WTC11 (cell line): ENCODE measurements at regions not wholly inside any gene's neighbourhood (a gene's known extent, or its start where the extent isn't known, plus 50 kb on each side); places are given as distances from the start of the nearest gene placed in this dataset.

Experiments used
- ATAC-seq: fragments of 200-7000 bp; cut with Tn5 transposase; 2 replicates; pipeline ENCODE4 v1.10.0; 2021; ENCODE audit warnings: mild to moderate bottlenecking, moderate library complexity
- CTCF ChIA-PET: fragments of 300-600 bp; sonication (Branson Sonifier 250); formaldehyde crosslinking; loops from one replicate; lab custom pipeline; 2021; ENCODE audit warnings: antibody characterized with exemption; lab: Charles Lee
- POLR2A ChIA-PET: fragments of 350-600 bp; sonication (Branson Sonifier 250); formaldehyde crosslinking; loops from one replicate; lab custom pipeline; 2021; ENCODE audit warnings: antibody characterized with exemption; lab: Charles Lee
- DNase-seq: peaks from one replicate; pipeline ENCODE4 v3.0.0; 2021; ENCODE audit warnings: low spot score
- H3K27ac Mint-ChIP-seq: 2 replicates; pipeline ENCODE4 v1.8.0; 2021; ENCODE audit warnings: mixed read lengths
- H3K27me3 Mint-ChIP-seq: 2 replicates; pipeline ENCODE4 v1.8.0; 2021; ENCODE audit warnings: low read depth, mild to moderate bottlenecking, moderate library complexity, mixed read lengths
- H3K36me3 Mint-ChIP-seq: 2 replicates; pipeline ENCODE4 v1.8.0; 2021; ENCODE audit warnings: mixed read lengths
- H3K4me1 Mint-ChIP-seq: 2 replicates; pipeline ENCODE4 v1.8.0; 2022; ENCODE audit warnings: mixed read lengths
- H3K4me3 Mint-ChIP-seq: 2 replicates; pipeline ENCODE4 v1.8.0; 2021; ENCODE audit warnings: mild to moderate bottlenecking, moderate library complexity, mixed read lengths
- H3K9me3 Mint-ChIP-seq: 2 replicates; pipeline ENCODE4 v1.8.0; 2021; ENCODE audit warnings: mixed read lengths
- ATF1 ChIP-seq: sonication (generic); formaldehyde crosslinking; IDR thresholded peaks from 2 replicates; pipeline ENCODE4 v1.8.1; 2023; ENCODE audit warnings: mild to moderate bottlenecking, moderate library complexity, missing genetic modification reagents
- CREB1 ChIP-seq: sonication (generic); formaldehyde crosslinking; IDR thresholded peaks from 2 replicates; pipeline ENCODE4 v1.8.0; 2023; ENCODE audit warnings: mild to moderate bottlenecking, missing genetic modification reagents
- CREM ChIP-seq: sonication (generic); formaldehyde crosslinking; IDR thresholded peaks from 2 replicates; pipeline ENCODE4 v1.8.1; 2022; ENCODE audit warnings: mild to moderate bottlenecking, missing genetic modification reagents, moderate library complexity
- ESRRA ChIP-seq: sonication (generic); formaldehyde crosslinking; IDR thresholded peaks from 2 replicates; pipeline ENCODE4 v1.8.1; 2022; ENCODE audit warnings: mild to moderate bottlenecking, missing genetic modification reagents, borderline replicate concordance
- ETV6 ChIP-seq: sonication (generic); formaldehyde crosslinking; IDR thresholded peaks from 2 replicates; pipeline ENCODE4 v1.8.1; 2022; ENCODE audit warnings: mild to moderate bottlenecking, missing genetic modification reagents
- FOXJ3 ChIP-seq: sonication (generic); formaldehyde crosslinking; IDR thresholded peaks from 2 replicates; pipeline ENCODE4 v1.9.0; 2021; ENCODE audit warnings: missing genetic modification reagents, mild to moderate bottlenecking, borderline replicate concordance
- GRHL2 ChIP-seq: fragments of 250-450 bp; sonication (Bioruptor Pico); IDR thresholded peaks from 2 replicates; pipeline ENCODE4 v1.8.0; 2022; ENCODE audit warnings: mild to moderate bottlenecking, moderate library complexity; ENCODE audit not compliant: insufficient replicate concordance, severe bottlenecking
- IRF2 ChIP-seq: sonication (generic); formaldehyde crosslinking; IDR thresholded peaks from 2 replicates; pipeline ENCODE4 v1.8.0; 2022; ENCODE audit warnings: low read depth, missing genetic modification reagents, borderline replicate concordance
- KAT7 ChIP-seq: sonication (generic); formaldehyde crosslinking; IDR thresholded peaks from 2 replicates; pipeline ENCODE4 v1.8.1; 2023; ENCODE audit warnings: missing genetic modification reagents, mild to moderate bottlenecking, borderline replicate concordance
- MXD4 ChIP-seq: fragments of 250-450 bp; sonication (Bioruptor Pico); IDR thresholded peaks from 2 replicates; pipeline ENCODE4 v1.8.0; 2021; ENCODE audit warnings: mild to moderate bottlenecking, moderate library complexity, borderline replicate concordance
- NR1H2 ChIP-seq: sonication (generic); formaldehyde crosslinking; IDR thresholded peaks from 2 replicates; pipeline ENCODE4 v1.9.0; 2021; ENCODE audit warnings: mild to moderate bottlenecking, moderate library complexity, missing genetic modification reagents
- NR2C2 ChIP-seq: sonication (generic); formaldehyde crosslinking; IDR thresholded peaks from 2 replicates; pipeline ENCODE4 v1.8.0; 2022; ENCODE audit warnings: mild to moderate bottlenecking, missing genetic modification reagents
- OVOL2 ChIP-seq: fragments of 250-450 bp; sonication (Bioruptor Pico); IDR thresholded peaks from 2 replicates; pipeline ENCODE4 v1.9.0; 2021; ENCODE audit warnings: mild to moderate bottlenecking, borderline replicate concordance
- PRRX2 ChIP-seq: fragments of 250-450 bp; sonication (Bioruptor Pico); IDR thresholded peaks from 2 replicates; pipeline ENCODE4 v1.8.0; 2021; ENCODE audit warnings: mild to moderate bottlenecking
- SMAD3 ChIP-seq: sonication (generic); formaldehyde crosslinking; IDR thresholded peaks from 2 replicates; pipeline ENCODE4 v1.8.0; 2022; ENCODE audit warnings: missing genetic modification reagents, mild to moderate bottlenecking, borderline replicate concordance
- SMAD4 ChIP-seq: sonication (generic); formaldehyde crosslinking; IDR thresholded peaks from 2 replicates; pipeline ENCODE4 v1.8.0; 2022; ENCODE audit warnings: mild to moderate bottlenecking, missing genetic modification reagents
- SOX15 ChIP-seq: fragments of 250-450 bp; sonication (Bioruptor Pico); IDR thresholded peaks from 2 replicates; pipeline ENCODE4 v1.9.0; 2021; ENCODE audit warnings: mild to moderate bottlenecking
- TCF7 ChIP-seq: sonication (generic); formaldehyde crosslinking; IDR thresholded peaks from 2 replicates; pipeline ENCODE4 v1.8.0; 2022; ENCODE audit warnings: mild to moderate bottlenecking, low read depth, missing genetic modification reagents, moderate library complexity
- ZBTB21 ChIP-seq: sonication (generic); formaldehyde crosslinking; IDR thresholded peaks from 2 replicates; pipeline ENCODE4 v1.8.1; 2023; ENCODE audit warnings: mild to moderate bottlenecking, missing genetic modification reagents, borderline replicate concordance
- ZNF121 ChIP-seq: sonication (generic); formaldehyde crosslinking; IDR thresholded peaks from 2 replicates; pipeline ENCODE4 v1.8.0; 2023; ENCODE audit warnings: missing genetic modification reagents
- ZNF396 ChIP-seq: fragments of 250-450 bp; sonication (Bioruptor Pico); IDR thresholded peaks from 2 replicates; pipeline ENCODE4 v1.8.0; 2021; ENCODE audit warnings: mild to moderate bottlenecking, moderate library complexity, borderline replicate concordance
- TF ChIP-seq, protein P1 (sequence below): sonication (generic); formaldehyde crosslinking; IDR thresholded peaks from 2 replicates; pipeline ENCODE4 v1.8.1; 2022; ENCODE audit warnings: low read depth, mild to moderate bottlenecking, moderate library complexity, missing genetic modification reagents, borderline replicate concordance
- TF ChIP-seq, protein P2 (sequence below): sonication (generic); formaldehyde crosslinking; conservative IDR thresholded peaks from 2 replicates; pipeline ENCODE4 v1.8.1; 2022; ENCODE audit warnings: mild to moderate bottlenecking, missing genetic modification reagents
- TF ChIP-seq, protein P3 (sequence below): sonication (generic); formaldehyde crosslinking; conservative IDR thresholded peaks from 2 replicates; pipeline ENCODE4 v1.8.1; 2023; ENCODE audit warnings: mild to moderate bottlenecking, low read depth, missing genetic modification reagents, moderate library complexity
- TF ChIP-seq, protein P4 (sequence below): sonication (generic); formaldehyde crosslinking; IDR thresholded peaks from 2 replicates; pipeline ENCODE4 v1.8.0; 2022; ENCODE audit warnings: mild to moderate bottlenecking, missing genetic modification reagents
- TF ChIP-seq, protein P5 (sequence below): fragments of 250-450 bp; sonication (Bioruptor Pico); IDR thresholded peaks from 2 replicates; pipeline ENCODE4 v1.9.0; 2021; ENCODE audit warnings: mild to moderate bottlenecking, borderline replicate concordance
- TF ChIP-seq, protein P6 (sequence below): fragments of 200-600 bp; IDR thresholded peaks from 2 replicates; pipeline ENCODE4 v1.8.0; 2022; ENCODE audit warnings: antibody characterized with exemption

DNA sequence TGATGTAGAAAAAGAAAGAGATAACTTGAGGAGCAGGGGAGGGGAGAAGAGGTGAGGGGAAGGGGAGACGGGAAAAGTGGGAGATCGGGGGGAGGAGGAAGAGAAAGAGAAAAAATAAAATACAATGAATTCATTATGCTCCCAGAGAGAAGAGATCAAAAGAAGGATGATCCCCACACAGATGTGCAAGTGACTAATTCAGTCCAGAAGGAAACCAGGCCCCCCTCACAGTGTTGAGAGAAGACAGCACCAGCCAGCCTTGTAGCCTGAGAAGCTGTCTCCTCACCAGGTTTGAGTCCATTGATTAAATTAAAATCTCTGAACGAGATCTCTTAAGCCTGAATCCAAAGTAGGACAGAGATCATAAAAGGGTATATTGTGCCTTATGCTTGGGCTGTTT is 333.7 kb upstream of the NBEA start:
- Mint-ChIP-seq H3K36me3 (no peaks in the 10 kb centered on the region), H3K4me1 (peaks cover 8% of the 10 kb centered on the region), H3K27me3 (no peaks in the 10 kb centered on the region), H3K4me3 (no peak overlapping the region), H3K27ac (no peak overlapping the region), H3K9me3 (peaks cover 15% of the 10 kb centered on the region)
- ATAC-seq: no peak
- ChIA-PET CTCF (no interaction called here), POLR2A (interaction anchor here (0.5 kb wide), 1 partner anchor 338 kb away, joined by 4 read pairs; no protein-coding TSS in a partner anchor)
- no peak for TF ChIP-seq NR1H2
- no peak for TF ChIP-seq ZNF121 (CRISPR knock-in tag)
- no peak for TF ChIP-seq KAT7 (CRISPR knock-in tag)
- no peak for TF ChIP-seq SMAD4 (CRISPR knock-in tag)
- TF ChIP-seq, protein P1, sequence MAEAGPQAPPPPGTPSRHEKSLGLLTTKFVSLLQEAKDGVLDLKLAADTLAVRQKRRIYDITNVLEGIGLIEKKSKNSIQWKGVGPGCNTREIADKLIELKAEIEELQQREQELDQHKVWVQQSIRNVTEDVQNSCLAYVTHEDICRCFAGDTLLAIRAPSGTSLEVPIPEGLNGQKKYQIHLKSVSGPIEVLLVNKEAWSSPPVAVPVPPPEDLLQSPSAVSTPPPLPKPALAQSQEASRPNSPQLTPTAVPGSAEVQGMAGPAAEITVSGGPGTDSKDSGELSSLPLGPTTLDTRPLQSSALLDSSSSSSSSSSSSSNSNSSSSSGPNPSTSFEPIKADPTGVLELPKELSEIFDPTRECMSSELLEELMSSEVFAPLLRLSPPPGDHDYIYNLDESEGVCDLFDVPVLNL (CRISPR knock-in tag): no peak
- TF ChIP-seq CREB1 (CRISPR knock-in tag): no peak
- TF ChIP-seq ESRRA (CRISPR knock-in tag): no peak
- TF ChIP-seq, protein P2, sequence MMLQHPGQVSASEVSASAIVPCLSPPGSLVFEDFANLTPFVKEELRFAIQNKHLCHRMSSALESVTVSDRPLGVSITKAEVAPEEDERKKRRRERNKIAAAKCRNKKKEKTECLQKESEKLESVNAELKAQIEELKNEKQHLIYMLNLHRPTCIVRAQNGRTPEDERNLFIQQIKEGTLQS (CRISPR knock-in tag): no peak
- TF ChIP-seq SMAD3 (CRISPR knock-in tag): no peak
- no peak for TF ChIP-seq GRHL2 (CRISPR knock-in tag)
- TF ChIP-seq SOX15 (CRISPR knock-in tag): no peak
- no peak for TF ChIP-seq IRF2 (CRISPR knock-in tag)
- TF ChIP-seq ZBTB21: no peak
- TF ChIP-seq TCF7 (CRISPR knock-in tag): no peak
- TF ChIP-seq PRRX2: no peak
- TF ChIP-seq CREM (CRISPR knock-in tag): no peak
- no peak for TF ChIP-seq NR2C2 (CRISPR knock-in tag)
- TF ChIP-seq, protein P3, sequence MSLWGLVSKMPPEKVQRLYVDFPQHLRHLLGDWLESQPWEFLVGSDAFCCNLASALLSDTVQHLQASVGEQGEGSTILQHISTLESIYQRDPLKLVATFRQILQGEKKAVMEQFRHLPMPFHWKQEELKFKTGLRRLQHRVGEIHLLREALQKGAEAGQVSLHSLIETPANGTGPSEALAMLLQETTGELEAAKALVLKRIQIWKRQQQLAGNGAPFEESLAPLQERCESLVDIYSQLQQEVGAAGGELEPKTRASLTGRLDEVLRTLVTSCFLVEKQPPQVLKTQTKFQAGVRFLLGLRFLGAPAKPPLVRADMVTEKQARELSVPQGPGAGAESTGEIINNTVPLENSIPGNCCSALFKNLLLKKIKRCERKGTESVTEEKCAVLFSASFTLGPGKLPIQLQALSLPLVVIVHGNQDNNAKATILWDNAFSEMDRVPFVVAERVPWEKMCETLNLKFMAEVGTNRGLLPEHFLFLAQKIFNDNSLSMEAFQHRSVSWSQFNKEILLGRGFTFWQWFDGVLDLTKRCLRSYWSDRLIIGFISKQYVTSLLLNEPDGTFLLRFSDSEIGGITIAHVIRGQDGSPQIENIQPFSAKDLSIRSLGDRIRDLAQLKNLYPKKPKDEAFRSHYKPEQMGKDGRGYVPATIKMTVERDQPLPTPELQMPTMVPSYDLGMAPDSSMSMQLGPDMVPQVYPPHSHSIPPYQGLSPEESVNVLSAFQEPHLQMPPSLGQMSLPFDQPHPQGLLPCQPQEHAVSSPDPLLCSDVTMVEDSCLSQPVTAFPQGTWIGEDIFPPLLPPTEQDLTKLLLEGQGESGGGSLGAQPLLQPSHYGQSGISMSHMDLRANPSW (CRISPR knock-in tag): no peak
- TF ChIP-seq, protein P4, sequence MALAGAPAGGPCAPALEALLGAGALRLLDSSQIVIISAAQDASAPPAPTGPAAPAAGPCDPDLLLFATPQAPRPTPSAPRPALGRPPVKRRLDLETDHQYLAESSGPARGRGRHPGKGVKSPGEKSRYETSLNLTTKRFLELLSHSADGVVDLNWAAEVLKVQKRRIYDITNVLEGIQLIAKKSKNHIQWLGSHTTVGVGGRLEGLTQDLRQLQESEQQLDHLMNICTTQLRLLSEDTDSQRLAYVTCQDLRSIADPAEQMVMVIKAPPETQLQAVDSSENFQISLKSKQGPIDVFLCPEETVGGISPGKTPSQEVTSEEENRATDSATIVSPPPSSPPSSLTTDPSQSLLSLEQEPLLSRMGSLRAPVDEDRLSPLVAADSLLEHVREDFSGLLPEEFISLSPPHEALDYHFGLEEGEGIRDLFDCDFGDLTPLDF: no peak
- TF ChIP-seq ATF1 (CRISPR knock-in tag): no peak
- DNase-seq: no peak

DNA sequence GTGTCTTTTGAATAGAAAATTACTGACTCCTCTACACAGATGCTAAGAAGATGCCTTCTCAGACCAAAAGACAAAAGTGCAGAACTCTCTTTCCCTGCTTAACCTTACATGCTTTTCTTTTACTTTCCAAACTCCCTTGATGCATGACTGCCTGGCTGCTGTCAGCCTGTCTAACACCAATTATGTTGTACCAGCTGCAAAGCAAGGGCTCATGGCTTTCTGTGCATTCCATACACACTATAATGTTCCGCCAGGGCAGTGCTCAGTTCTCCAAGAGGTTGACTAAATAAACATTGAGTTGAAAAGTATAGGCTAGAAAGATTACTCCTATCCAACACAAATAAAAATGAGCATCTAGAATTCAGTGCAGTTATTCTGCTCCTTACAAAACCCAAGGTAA is 330.4 kb upstream of the NBEA start:
- Mint-ChIP-seq H3K4me3 (no peak overlapping the region), H3K27ac (no peak overlapping the region), H3K4me1 (peaks cover 2% of the 10 kb centered on the region), H3K27me3 (no peaks in the 10 kb centered on the region), H3K9me3 (peaks cover 10% of the 10 kb centered on the region), H3K36me3 (no peaks in the 10 kb centered on the region)
- ChIA-PET CTCF (no interaction called here), POLR2A (no interaction called here)
- DNase-seq: no peak
- no peak for ATAC-seq
- TF ChIP-seq, protein P5, sequence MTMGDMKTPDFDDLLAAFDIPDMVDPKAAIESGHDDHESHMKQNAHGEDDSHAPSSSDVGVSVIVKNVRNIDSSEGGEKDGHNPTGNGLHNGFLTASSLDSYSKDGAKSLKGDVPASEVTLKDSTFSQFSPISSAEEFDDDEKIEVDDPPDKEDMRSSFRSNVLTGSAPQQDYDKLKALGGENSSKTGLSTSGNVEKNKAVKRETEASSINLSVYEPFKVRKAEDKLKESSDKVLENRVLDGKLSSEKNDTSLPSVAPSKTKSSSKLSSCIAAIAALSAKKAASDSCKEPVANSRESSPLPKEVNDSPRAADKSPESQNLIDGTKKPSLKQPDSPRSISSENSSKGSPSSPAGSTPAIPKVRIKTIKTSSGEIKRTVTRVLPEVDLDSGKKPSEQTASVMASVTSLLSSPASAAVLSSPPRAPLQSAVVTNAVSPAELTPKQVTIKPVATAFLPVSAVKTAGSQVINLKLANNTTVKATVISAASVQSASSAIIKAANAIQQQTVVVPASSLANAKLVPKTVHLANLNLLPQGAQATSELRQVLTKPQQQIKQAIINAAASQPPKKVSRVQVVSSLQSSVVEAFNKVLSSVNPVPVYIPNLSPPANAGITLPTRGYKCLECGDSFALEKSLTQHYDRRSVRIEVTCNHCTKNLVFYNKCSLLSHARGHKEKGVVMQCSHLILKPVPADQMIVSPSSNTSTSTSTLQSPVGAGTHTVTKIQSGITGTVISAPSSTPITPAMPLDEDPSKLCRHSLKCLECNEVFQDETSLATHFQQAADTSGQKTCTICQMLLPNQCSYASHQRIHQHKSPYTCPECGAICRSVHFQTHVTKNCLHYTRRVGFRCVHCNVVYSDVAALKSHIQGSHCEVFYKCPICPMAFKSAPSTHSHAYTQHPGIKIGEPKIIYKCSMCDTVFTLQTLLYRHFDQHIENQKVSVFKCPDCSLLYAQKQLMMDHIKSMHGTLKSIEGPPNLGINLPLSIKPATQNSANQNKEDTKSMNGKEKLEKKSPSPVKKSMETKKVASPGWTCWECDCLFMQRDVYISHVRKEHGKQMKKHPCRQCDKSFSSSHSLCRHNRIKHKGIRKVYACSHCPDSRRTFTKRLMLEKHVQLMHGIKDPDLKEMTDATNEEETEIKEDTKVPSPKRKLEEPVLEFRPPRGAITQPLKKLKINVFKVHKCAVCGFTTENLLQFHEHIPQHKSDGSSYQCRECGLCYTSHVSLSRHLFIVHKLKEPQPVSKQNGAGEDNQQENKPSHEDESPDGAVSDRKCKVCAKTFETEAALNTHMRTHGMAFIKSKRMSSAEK (CRISPR knock-in tag): no peak
- TF ChIP-seq SMAD3 (CRISPR knock-in tag): no peak
- TF ChIP-seq, protein P6, sequence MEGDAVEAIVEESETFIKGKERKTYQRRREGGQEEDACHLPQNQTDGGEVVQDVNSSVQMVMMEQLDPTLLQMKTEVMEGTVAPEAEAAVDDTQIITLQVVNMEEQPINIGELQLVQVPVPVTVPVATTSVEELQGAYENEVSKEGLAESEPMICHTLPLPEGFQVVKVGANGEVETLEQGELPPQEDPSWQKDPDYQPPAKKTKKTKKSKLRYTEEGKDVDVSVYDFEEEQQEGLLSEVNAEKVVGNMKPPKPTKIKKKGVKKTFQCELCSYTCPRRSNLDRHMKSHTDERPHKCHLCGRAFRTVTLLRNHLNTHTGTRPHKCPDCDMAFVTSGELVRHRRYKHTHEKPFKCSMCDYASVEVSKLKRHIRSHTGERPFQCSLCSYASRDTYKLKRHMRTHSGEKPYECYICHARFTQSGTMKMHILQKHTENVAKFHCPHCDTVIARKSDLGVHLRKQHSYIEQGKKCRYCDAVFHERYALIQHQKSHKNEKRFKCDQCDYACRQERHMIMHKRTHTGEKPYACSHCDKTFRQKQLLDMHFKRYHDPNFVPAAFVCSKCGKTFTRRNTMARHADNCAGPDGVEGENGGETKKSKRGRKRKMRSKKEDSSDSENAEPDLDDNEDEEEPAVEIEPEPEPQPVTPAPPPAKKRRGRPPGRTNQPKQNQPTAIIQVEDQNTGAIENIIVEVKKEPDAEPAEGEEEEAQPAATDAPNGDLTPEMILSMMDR: no peak
- TF ChIP-seq ZNF396 (CRISPR knock-in tag): no peak
- TF ChIP-seq FOXJ3: no peak
- no peak for TF ChIP-seq ETV6 (CRISPR knock-in tag)
- no peak for TF ChIP-seq IRF2 (CRISPR knock-in tag)
- TF ChIP-seq MXD4 (CRISPR knock-in tag): no peak
- TF ChIP-seq OVOL2: no peak
